GM12891 (cell line): ENCODE measurements at regions not wholly inside any gene's neighbourhood (a gene's known extent, or its start where the extent isn't known, plus 50 kb on each side); places are given as distances from the start of the nearest gene placed in this dataset.

Experiments
- PAX5 ChIP-seq: IDR thresholded peaks from 2 replicates; pipeline ENCODE4 v1.6.1; 2011; ENCODE audit warnings: low read length, moderate library complexity, mild to moderate bottlenecking; ENCODE audit not compliant: insufficient read depth, severe bottlenecking
- POLR2A ChIP-seq: IDR thresholded peaks from 2 replicates; pipeline ENCODE4 v1.6.1; 2011; ENCODE audit warnings: low read depth, low read length, control low read depth
- POLR2AphosphoS5 ChIP-seq: IDR thresholded peaks from 2 replicates; pipeline ENCODE4 v1.6.1; 2011; ENCODE audit warnings: low read depth, low read length, control low read depth
- POU2F2 ChIP-seq: IDR thresholded peaks from 2 replicates; pipeline ENCODE4 v1.6.1; 2011; ENCODE audit warnings: low read depth, mild to moderate bottlenecking, control low read depth, low read length, moderate library complexity
- SPI1 ChIP-seq: IDR thresholded peaks from 2 replicates; pipeline ENCODE4 v1.6.1; 2011; ENCODE audit warnings: low read depth, low read length, control low read depth
- TAF1 ChIP-seq: IDR thresholded peaks from 2 replicates; pipeline ENCODE4 v1.6.1; 2011; ENCODE audit warnings: low read depth, low read length, control low read depth

DNA sequence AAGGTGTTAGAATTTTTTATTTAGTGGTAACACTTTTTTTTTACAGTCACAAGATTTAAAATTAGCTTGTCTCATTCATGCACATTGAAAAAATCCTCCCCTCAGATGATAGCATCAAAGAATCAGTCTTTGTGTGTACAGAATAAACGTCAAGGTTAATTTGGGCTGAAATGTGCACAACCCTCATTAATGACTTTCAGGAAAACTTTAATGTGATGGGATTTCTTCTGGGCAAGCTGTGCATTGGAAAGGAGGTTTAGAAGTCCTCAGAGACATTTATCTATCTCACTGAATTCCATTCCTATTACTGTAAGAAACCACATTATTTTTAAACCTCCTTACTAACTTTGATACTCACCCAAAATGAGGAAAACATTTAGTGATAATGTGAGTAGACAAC is 88.2 kb upstream of the TECRL start:
- TF ChIP-seq POLR2A, result no peak
- no peak for TF ChIP-seq POLR2AphosphoS5
- TF ChIP-seq POU2F2, result no peak
- TF ChIP-seq SPI1, result no peak
- no peak for TF ChIP-seq TAF1
- no peak for TF ChIP-seq PAX5
